CD4-positive, alpha-beta T cell treated with Interleukin-10 for 1 hour (primary cell): ENCODE measurements at regions not wholly inside any gene's neighbourhood (a gene's known extent, or its start where the extent isn't known, plus 50 kb on each side); places are given as distances from the start of the nearest gene placed in this dataset.

Source experiments
- DNase-seq: peaks from one replicate; pipeline ENCODE4 v3.0.0-alpha.2; 2020

- DNase-seq: no peak
These were observed 52.3 kb downstream of the PLEKHG1 start for GRCh38 chr6:150651808-150652470.

- no peak for DNase-seq
These were observed 53.3 kb downstream of the PLEKHG1 start for GRCh38 chr6:150652848-150653613.

GRCh38 chr6:150654608-150655007, 54.9 kb downstream of the PLEKHG1 start:
- no peak for DNase-seq

GRCh38 chr6:150656156-150656555, 56.5 kb downstream of the PLEKHG1 start:
- DNase-seq: no peak

GRCh38 chr6:150658421-150658820, 58.7 kb downstream of the PLEKHG1 start:
- no peak for DNase-seq

- no peak for DNase-seq
These were observed 59.5 kb downstream of the PLEKHG1 start for GRCh38 chr6:150659046-150659763.

GRCh38 chr6:150661216-150662007, 61.7 kb downstream of the PLEKHG1 start:
- DNase-seq: no peak

- no peak for DNase-seq
These were observed 63.1 kb downstream of the PLEKHG1 start for GRCh38 chr6:150662814-150663213.

GRCh38 chr6:150664091-150664490, 64.4 kb downstream of the PLEKHG1 start:
- no peak for DNase-seq

GRCh38 chr6:150666071-150666470, 66.4 kb downstream of the PLEKHG1 start:
- no peak for DNase-seq

- no peak for DNase-seq
These were observed 67.7 kb downstream of the PLEKHG1 start for GRCh38 chr6:150667359-150667758.

- no peak for DNase-seq
These were observed 68.5 kb downstream of the PLEKHG1 start for GRCh38 chr6:150667977-150668716.

- no peak for DNase-seq
These were observed 69.2 kb downstream of the PLEKHG1 start for GRCh38 chr6:150668900-150669302.

GRCh38 chr6:150670311-150670710, 70.6 kb downstream of the PLEKHG1 start:
- DNase-seq: no peak

GRCh38 chr6:150672800-150673199, 73.1 kb downstream of the PLEKHG1 start:
- no peak for DNase-seq

GRCh38 chr6:150673720-150674346, 74.1 kb downstream of the PLEKHG1 start:
- no peak for DNase-seq

- no peak for DNase-seq
These were observed 76.7 kb downstream of the PLEKHG1 start for GRCh38 chr6:150676344-150676743.

GRCh38 chr6:150676772-150677171, 77.1 kb downstream of the PLEKHG1 start:
- DNase-seq: no peak

- DNase-seq: no peak
These were observed 80.8 kb downstream of the PLEKHG1 start for GRCh38 chr6:150680510-150680909.

GRCh38 chr6:150681578-150682395, 82.1 kb downstream of the PLEKHG1 start:
- no peak for DNase-seq

GRCh38 chr6:150683320-150683719, 83.6 kb downstream of the PLEKHG1 start:
- DNase-seq: no peak
